Mesendoderm (in vitro differentiated cells): ENCODE measurements at regions not wholly inside any gene's neighbourhood (a gene's known extent, or its start where the extent isn't known, plus 50 kb on each side); places are given as distances from the start of the nearest gene placed in this dataset.

Experiments
- DNase-seq: peaks from one replicate; pipeline ENCODE4 v3.0.0; 2013
- H2AK5ac ChIP-seq: 2 replicates; pipeline ENCODE4 v1.6.1; 2013; ENCODE audit warnings: low read length, inconsistent platforms
- H2BK120ac ChIP-seq: 2 replicates; pipeline ENCODE4 v1.6.1; 2013; ENCODE audit warnings: low read depth, mild to moderate bottlenecking, low read length, moderate library complexity, mixed read lengths
- H2BK15ac ChIP-seq: replicated peaks from 2 replicates; pipeline ENCODE4 v1.6.1; 2013; ENCODE audit warnings: low read depth, mild to moderate bottlenecking, moderate library complexity
- H2BK5ac ChIP-seq: 2 replicates; pipeline ENCODE4 v1.6.1; 2013; ENCODE audit warnings: low read length, inconsistent platforms
- H3K18ac ChIP-seq: 2 replicates; pipeline ENCODE4 v1.6.1; 2013; ENCODE audit warnings: mild to moderate bottlenecking, low read length, mixed read lengths
- H3K23ac ChIP-seq: one replicate; pipeline ENCODE4 v1.6.1; 2013; ENCODE audit warnings: low read length
- H3K27ac ChIP-seq: 2 replicates; pipeline ENCODE4 v1.5.1; 2013; ENCODE audit warnings: low read depth, mild to moderate bottlenecking, inconsistent platforms, low read length, moderate library complexity
- H3K27me3 ChIP-seq: 2 replicates; pipeline ENCODE4 v1.6.1; 2013; ENCODE audit warnings: low read length, control low read depth, mild to moderate bottlenecking, inconsistent platforms; ENCODE audit not compliant: insufficient read depth, poor library complexity
- H3K36me3 ChIP-seq: 2 replicates; pipeline ENCODE4 v1.6.1; 2013; ENCODE audit warnings: low read length, inconsistent platforms; ENCODE audit not compliant: control insufficient read depth, insufficient read depth
- H3K4ac ChIP-seq: one replicate; pipeline ENCODE4 v1.6.1; 2013; ENCODE audit warnings: low read depth, mild to moderate bottlenecking, low read length, moderate library complexity
- H3K4me1 ChIP-seq: 2 replicates; pipeline ENCODE4 v1.6.1; 2013; ENCODE audit warnings: low read depth, low read length, inconsistent platforms; ENCODE audit not compliant: control insufficient read depth
- H3K4me2 ChIP-seq: 2 replicates; pipeline ENCODE4 v1.6.1; 2013; ENCODE audit warnings: low read length
- H3K4me3 ChIP-seq: 2 replicates; pipeline ENCODE4 v1.5.1; 2013; ENCODE audit warnings: mild to moderate bottlenecking, low read length
- H3K56ac ChIP-seq: one replicate; pipeline ENCODE4 v1.6.1; 2013; ENCODE audit warnings: low read length
- H3K79me1 ChIP-seq: 2 replicates; pipeline ENCODE4 v1.6.1; 2013; ENCODE audit warnings: low read length, inconsistent platforms
- H3K79me2 ChIP-seq: 2 replicates; pipeline ENCODE4 v1.6.1; 2013; ENCODE audit warnings: mild to moderate bottlenecking, low read length; ENCODE audit not compliant: control insufficient read depth, insufficient read depth
- H3K9ac ChIP-seq: 2 replicates; pipeline ENCODE4 v1.6.1; 2013; ENCODE audit warnings: low read length, inconsistent platforms
- H4K5ac ChIP-seq: one replicate; pipeline ENCODE4 v1.6.1; 2013; ENCODE audit warnings: low read length
- H4K8ac ChIP-seq: one replicate; pipeline ENCODE4 v1.6.1; 2013; ENCODE audit warnings: low read depth, mild to moderate bottlenecking, control low read depth, low read length, moderate library complexity
- WGBS: extraction: QIAGEN DNeasy Blood & Tissue Kit; methylation state at CpG from one replicate; pipeline ENCODE4 v1.1.7; 2013; ENCODE audit warnings: low lambda C conversion rate, missing lambda C conversion rate; ENCODE audit not compliant: insufficient coverage; ENCODE audit errors: extremely low coverage; 5-methylcytosine and 5-hydroxymethylcytosine counted together

- no peak overlapping the region for H3K4me3 ChIP-seq
- no peak overlapping the region for H2BK15ac ChIP-seq
- H3K9ac ChIP-seq, result no peak overlapping the region
- no peak overlapping the region for H3K4me2 ChIP-seq
- no peaks in the 10 kb centered on the region for H3K79me1 ChIP-seq
- H4K8ac ChIP-seq, result no peak overlapping the region
- no peaks in the 10 kb centered on the region for H3K79me2 ChIP-seq
- H2AK5ac ChIP-seq, result no peak overlapping the region
- H4K5ac ChIP-seq, result no peak overlapping the region
- H3K36me3 ChIP-seq, result no peaks in the 10 kb centered on the region
- H3K4me1 ChIP-seq, result no peaks in the 10 kb centered on the region
- H2BK120ac ChIP-seq, result no peak overlapping the region
- no peak overlapping the region for H3K18ac ChIP-seq
- no peak overlapping the region for H2BK5ac ChIP-seq
- no peak overlapping the region for H3K27ac ChIP-seq
- H3K56ac ChIP-seq, result no peak overlapping the region
- no peaks in the 10 kb centered on the region for H3K27me3 ChIP-seq
- no peak overlapping the region for H3K4ac ChIP-seq
- no peak overlapping the region for H3K23ac ChIP-seq
- peak; percentile 10 for DNase-seq
Observed at GRCh38 chr7:96621932-96622331, 87.7 kb downstream of the SEM1 start.

GRCh38 chr7:96614154-96614867 lies 95.3 kb downstream of the SEM1 start:
- Histone ChIP-seq H2BK5ac (no peak overlapping the region), H4K8ac (no peak overlapping the region), H2BK15ac (no peak overlapping the region), H3K23ac (no peak overlapping the region), H3K4me3 (no peak overlapping the region), H2BK120ac (no peak overlapping the region), H3K18ac (no peak overlapping the region), H2AK5ac (no peak overlapping the region), H3K4me2 (no peak overlapping the region), H3K27me3 (no peaks in the 10 kb centered on the region), H3K36me3 (no peaks in the 10 kb centered on the region), H3K27ac (no peak overlapping the region), H3K56ac (no peak overlapping the region), H3K79me2 (no peaks in the 10 kb centered on the region), H3K4me1 (no peaks in the 10 kb centered on the region), H4K5ac (no peak overlapping the region), H3K9ac (no peak overlapping the region), H3K4ac (no peak overlapping the region), H3K79me1 (no peaks in the 10 kb centered on the region)
- no peak for DNase-seq
- no CpG with 5 or more reads among the region's 5 CpGs for WGBS

GRCh38 chr7:96612034-96612433 lies 97.6 kb downstream of the SEM1 start:
- no CpG with 5 or more reads among the region's 1 CpG for WGBS
- Histone ChIP-seq H3K9ac (no peak overlapping the region), H3K4me1 (no peaks in the 10 kb centered on the region), H4K5ac (no peak overlapping the region), H3K23ac (no peak overlapping the region), H3K56ac (no peak overlapping the region), H3K4ac (no peak overlapping the region), H3K4me2 (no peak overlapping the region), H3K4me3 (no peak overlapping the region), H3K18ac (no peak overlapping the region), H2BK5ac (no peak overlapping the region), H2BK15ac (no peak overlapping the region), H2AK5ac (no peak overlapping the region), H4K8ac (no peak overlapping the region), H2BK120ac (no peak overlapping the region), H3K27me3 (no peaks in the 10 kb centered on the region), H3K36me3 (no peaks in the 10 kb centered on the region), H3K79me2 (no peaks in the 10 kb centered on the region), H3K79me1 (no peaks in the 10 kb centered on the region), H3K27ac (no peak overlapping the region)
- DNase-seq, result no peak

- no CpG with 5 or more reads among the region's 2 CpGs for WGBS
- no peak overlapping the region for H3K4ac ChIP-seq
Observed at GRCh38 chr7:96605045-96605716, 104.5 kb downstream of the SEM1 start.

GRCh38 chr7:96599288-96599936 lies 110.2 kb downstream of the SEM1 start:
- H3K4me1 ChIP-seq, result peaks cover 4% of the 10 kb centered on the region
- H2BK15ac ChIP-seq, result no peak overlapping the region
- DNase-seq, result no peak
- no peak overlapping the region for H3K56ac ChIP-seq
- no peaks in the 10 kb centered on the region for H3K79me1 ChIP-seq
- H4K5ac ChIP-seq, result no peak overlapping the region
- no peak overlapping the region for H3K18ac ChIP-seq
- H3K27me3 ChIP-seq, result no peaks in the 10 kb centered on the region
- no peak overlapping the region for H3K9ac ChIP-seq
- no peak overlapping the region for H3K23ac ChIP-seq
- no peak overlapping the region for H2AK5ac ChIP-seq
- no peak overlapping the region for H4K8ac ChIP-seq
- no peak overlapping the region for H3K4me3 ChIP-seq
- H2BK120ac ChIP-seq, result no peak overlapping the region
- H3K27ac ChIP-seq, result no peak overlapping the region
- H2BK5ac ChIP-seq, result no peak overlapping the region
- H3K79me2 ChIP-seq, result no peaks in the 10 kb centered on the region
- no peak overlapping the region for H3K4ac ChIP-seq
- H3K4me2 ChIP-seq, result no peak overlapping the region
- no CpG with 5 or more reads among the region's 4 CpGs for WGBS
- no peaks in the 10 kb centered on the region for H3K36me3 ChIP-seq

More at GRCh38 chr7:96605045-96605716, 104.5 kb downstream of the SEM1 start:
- H2BK15ac ChIP-seq, result no peak overlapping the region
- no peak overlapping the region for H3K9ac ChIP-seq
- no peak overlapping the region for H3K23ac ChIP-seq
- no peak overlapping the region for H2BK120ac ChIP-seq
- no peak overlapping the region for H3K4me2 ChIP-seq
- no peak overlapping the region for H4K8ac ChIP-seq
- no peaks in the 10 kb centered on the region for H3K27me3 ChIP-seq
- H2AK5ac ChIP-seq, result no peak overlapping the region
- no peaks in the 10 kb centered on the region for H3K36me3 ChIP-seq
- H3K79me2 ChIP-seq, result no peaks in the 10 kb centered on the region
- no peak overlapping the region for H4K5ac ChIP-seq
- H3K56ac ChIP-seq, result no peak overlapping the region
- no peaks in the 10 kb centered on the region for H3K79me1 ChIP-seq
- H3K18ac ChIP-seq, result no peak overlapping the region
- DNase-seq, result no peak
- H3K4me3 ChIP-seq, result no peak overlapping the region
- no peak overlapping the region for H3K27ac ChIP-seq
- H2BK5ac ChIP-seq, result no peak overlapping the region
- H3K4me1 ChIP-seq, result no peaks in the 10 kb centered on the region
